ENCODE measurements at regions not wholly inside any gene's neighbourhood (a gene's known extent, or its start where the extent isn't known, plus 50 kb on each side); places are given as distances from the start of the nearest gene placed in this dataset.
A peak's percentile ranks its signal among the peaks of the same experiment; 100 is the strongest.

- peak; percentile 64 for ATAC-seq
- no peak for DNase-seq (ENCODE audit: missing footprints)
- intact Hi-C loops (cut with DNase I) = no loop called here
These were observed 154.1 kb upstream of the ATP2B1 start for GRCh38 chr12:89862511-89863445.

GRCh38 chr12:89861086-89861485, 152.4 kb upstream of the ATP2B1 start:
- no peak for DNase-seq (ENCODE audit: missing footprints)
- intact Hi-C loops (cut with DNase I) = no loop called here

GRCh38 chr12:89859508-89860220, 151.0 kb upstream of the ATP2B1 start:
- intact Hi-C loops (cut with DNase I) = no loop called here
- no peak for ATAC-seq

More at GRCh38 chr12:89861086-89861485, 152.4 kb upstream of the ATP2B1 start:
- no peak for ATAC-seq

GRCh38 chr12:89858718-89859117, 150.1 kb upstream of the ATP2B1 start:
- ATAC-seq (no peak), DNase-seq (ENCODE audit: missing footprints) (no peak)
- intact Hi-C loops (cut with DNase I) = no loop called here

More at GRCh38 chr12:89859508-89860220, 151.0 kb upstream of the ATP2B1 start:
- DNase-seq (ENCODE audit: missing footprints) = no peak

- no peak for DNase-seq (ENCODE audit: missing footprints)
- intact Hi-C loops (cut with DNase I) = no loop called here
- ATAC-seq = peak; percentile 57
These were observed 149.1 kb upstream of the ATP2B1 start for GRCh38 chr12:89857652-89858274.

- DNase-seq (ENCODE audit: missing footprints) (no peak), ATAC-seq (peak; percentile 37)
- intact Hi-C loops (cut with DNase I) = no loop called here
These were observed 147.8 kb upstream of the ATP2B1 start for GRCh38 chr12:89856431-89856830.

- DNase-seq (ENCODE audit: missing footprints) (no peak), ATAC-seq (peak; percentile 92)
- intact Hi-C loops (cut with DNase I) = no loop called here
These were observed 140.1 kb upstream of the ATP2B1 start for GRCh38 chr12:89848732-89849131.

GRCh38 chr12:89846473-89847055, 137.9 kb upstream of the ATP2B1 start:
- intact Hi-C loops (cut with DNase I) = no loop called here
- DNase-seq (ENCODE audit: missing footprints) (no peak), ATAC-seq (no peak)

GRCh38 chr12:89845767-89846166, 137.1 kb upstream of the ATP2B1 start:
- intact Hi-C loops (cut with DNase I) = no loop called here
- DNase-seq (ENCODE audit: missing footprints) (no peak), ATAC-seq (no peak)

- no peak for ATAC-seq
- DNase-seq (ENCODE audit: missing footprints) = no peak
- intact Hi-C loops (cut with DNase I) = no loop called here
These were observed 136.7 kb upstream of the ATP2B1 start for GRCh38 chr12:89845366-89845765.

GRCh38 chr12:89844539-89844938, 135.9 kb upstream of the ATP2B1 start:
- ATAC-seq (no peak), DNase-seq (ENCODE audit: missing footprints) (no peak)
- intact Hi-C loops (cut with DNase I) = no loop called here

GRCh38 chr12:89840162-89840922, 131.7 kb upstream of the ATP2B1 start:
- ATAC-seq = no peak
- no peak for DNase-seq (ENCODE audit: missing footprints)
- intact Hi-C loops (cut with DNase I) = no loop called here

GRCh38 chr12:89839444-89839843, 130.8 kb upstream of the ATP2B1 start:
- ATAC-seq (no peak), DNase-seq (ENCODE audit: missing footprints) (no peak)
- intact Hi-C loops (cut with DNase I) = no loop called here

GRCh38 chr12:89838833-89839232, 130.2 kb upstream of the ATP2B1 start:
- ATAC-seq = no peak
- no peak for DNase-seq (ENCODE audit: missing footprints)
- intact Hi-C loops (cut with DNase I) = no loop called here

- intact Hi-C loops (cut with DNase I) = no loop called here
- ATAC-seq = no peak
- no peak for DNase-seq (ENCODE audit: missing footprints)
These were observed 127.4 kb upstream of the ATP2B1 start for GRCh38 chr12:89836026-89836425.

- ATAC-seq (peak; percentile 34), DNase-seq (ENCODE audit: missing footprints) (no peak)
- intact Hi-C loops (cut with DNase I) = no loop called here
These were observed 126.0 kb upstream of the ATP2B1 start for GRCh38 chr12:89834676-89835075.

GRCh38 chr12:89833337-89834252, 125.0 kb upstream of the ATP2B1 start:
- intact Hi-C loops (cut with DNase I) = no loop called here
- ATAC-seq = no peak

GRCh38 chr12:89832336-89832735, 123.7 kb upstream of the ATP2B1 start:
- DNase-seq (ENCODE audit: missing footprints) = no peak
- intact Hi-C loops (cut with DNase I) = no loop called here
- no peak for ATAC-seq

More at GRCh38 chr12:89833337-89834252, 125.0 kb upstream of the ATP2B1 start:
- DNase-seq (ENCODE audit: missing footprints) = no peak
